Breast epithelium (tissue), 3 donors: ENCODE measurements at regions not wholly inside any gene's neighbourhood (a gene's known extent, or its start where the extent isn't known, plus 50 kb on each side); places are given as distances from the start of the nearest gene placed in this dataset.

Source experiments
- POLR2A ChIP-seq: fragments of 450-650 bp; IDR thresholded peaks from one replicate; pipeline ENCODE4 v1.6.1; 2016; ENCODE audit warnings: antibody characterized with exemption, mild to moderate bottlenecking, moderate library complexity
- TF ChIP-seq, protein P1 (sequence below), 3 donors: fragments of 450-650 bp; IDR thresholded peaks; one replicate each; pipeline ENCODE4 v1.5.1; 2016 to 2017; ENCODE audit warnings: antibody characterized with exemption in 3 of 3, mild to moderate bottlenecking in 3 of 3, moderate library complexity in 3 of 3

DNA sequence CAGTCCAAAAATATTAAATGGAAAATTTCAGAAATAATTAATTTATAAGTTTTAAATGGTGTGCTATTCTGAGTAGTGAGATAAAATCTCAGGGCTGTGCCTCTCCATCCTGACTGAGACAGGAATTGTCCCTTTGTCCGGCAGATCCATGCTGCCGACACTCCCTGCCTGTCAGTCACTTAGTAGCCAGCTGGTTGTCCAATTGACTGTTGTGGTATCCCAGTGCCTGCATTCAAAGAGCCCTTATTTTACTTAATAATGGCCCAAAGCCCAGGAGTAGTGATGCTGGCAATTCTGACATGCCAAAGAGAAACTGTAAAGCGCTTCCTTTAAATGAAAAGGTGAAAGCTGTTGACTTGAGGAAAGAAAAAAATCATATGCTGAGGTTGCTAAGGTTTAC, 157.5 kb downstream of the ENC1 start:
- TF ChIP-seq, protein P1, sequence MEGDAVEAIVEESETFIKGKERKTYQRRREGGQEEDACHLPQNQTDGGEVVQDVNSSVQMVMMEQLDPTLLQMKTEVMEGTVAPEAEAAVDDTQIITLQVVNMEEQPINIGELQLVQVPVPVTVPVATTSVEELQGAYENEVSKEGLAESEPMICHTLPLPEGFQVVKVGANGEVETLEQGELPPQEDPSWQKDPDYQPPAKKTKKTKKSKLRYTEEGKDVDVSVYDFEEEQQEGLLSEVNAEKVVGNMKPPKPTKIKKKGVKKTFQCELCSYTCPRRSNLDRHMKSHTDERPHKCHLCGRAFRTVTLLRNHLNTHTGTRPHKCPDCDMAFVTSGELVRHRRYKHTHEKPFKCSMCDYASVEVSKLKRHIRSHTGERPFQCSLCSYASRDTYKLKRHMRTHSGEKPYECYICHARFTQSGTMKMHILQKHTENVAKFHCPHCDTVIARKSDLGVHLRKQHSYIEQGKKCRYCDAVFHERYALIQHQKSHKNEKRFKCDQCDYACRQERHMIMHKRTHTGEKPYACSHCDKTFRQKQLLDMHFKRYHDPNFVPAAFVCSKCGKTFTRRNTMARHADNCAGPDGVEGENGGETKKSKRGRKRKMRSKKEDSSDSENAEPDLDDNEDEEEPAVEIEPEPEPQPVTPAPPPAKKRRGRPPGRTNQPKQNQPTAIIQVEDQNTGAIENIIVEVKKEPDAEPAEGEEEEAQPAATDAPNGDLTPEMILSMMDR (IDR thresholded peaks at IDR 0.05): no peak
- no peak for TF ChIP-seq POLR2A
